Stimulated activated CD8-positive, alpha-beta memory T cell treated with anti-CD3 and anti-CD28 coated beads, Interleukin-15, amount 100 ng/mL, for 4 hours (primary cell): ENCODE measurements at regions not wholly inside any gene's neighbourhood (a gene's known extent, or its start where the extent isn't known, plus 50 kb on each side); places are given as distances from the start of the nearest gene placed in this dataset.

Experiments used
- DNase-seq, 2 donors: peaks; one replicate each; pipeline ENCODE4 v3.0.0-alpha.2; 2020; ENCODE audit warnings: low read depth in 2 of 2

- no peak for DNase-seq
These were observed 442.2 kb upstream of the CLINT1 start for GRCh38 chr5:158301186-158301585.

- DNase-seq, result no peak
These were observed 441.3 kb upstream of the CLINT1 start for GRCh38 chr5:158300256-158300655.

GRCh38 chr5:158297002-158297527 lies 438.1 kb upstream of the CLINT1 start:
- DNase-seq, result no peak

GRCh38 chr5:158294701-158295100 lies 435.8 kb upstream of the CLINT1 start:
- DNase-seq, result no peak

GRCh38 chr5:158292981-158293380 lies 434.0 kb upstream of the CLINT1 start:
- DNase-seq, result no peak

GRCh38 chr5:158289967-158290366 lies 431.0 kb upstream of the CLINT1 start:
- DNase-seq, result no peak

- DNase-seq, result no peak
These were observed 429.3 kb upstream of the CLINT1 start for GRCh38 chr5:158288272-158288657.

- DNase-seq, result no peak
These were observed 428.8 kb upstream of the CLINT1 start for GRCh38 chr5:158287643-158288271.

GRCh38 chr5:158286827-158287226 lies 427.9 kb upstream of the CLINT1 start:
- DNase-seq, result no peak

GRCh38 chr5:158285698-158286097 lies 426.8 kb upstream of the CLINT1 start:
- DNase-seq, result no peak

GRCh38 chr5:158284242-158284641 lies 425.3 kb upstream of the CLINT1 start:
- DNase-seq, result no peak

GRCh38 chr5:158283397-158283796 lies 424.5 kb upstream of the CLINT1 start:
- no peak for DNase-seq

GRCh38 chr5:158278216-158278925 lies 419.4 kb upstream of the CLINT1 start:
- no peak for DNase-seq

- no peak for DNase-seq
These were observed 418.3 kb upstream of the CLINT1 start for GRCh38 chr5:158277276-158277675.

- no peak for DNase-seq
These were observed 417.7 kb upstream of the CLINT1 start for GRCh38 chr5:158276692-158277091.

GRCh38 chr5:158275511-158275910 lies 416.6 kb upstream of the CLINT1 start:
- DNase-seq, result no peak

GRCh38 chr5:158273035-158273434 lies 414.1 kb upstream of the CLINT1 start:
- no peak for DNase-seq

- no peak for DNase-seq
These were observed 413.5 kb upstream of the CLINT1 start for GRCh38 chr5:158272409-158272808.

- no peak for DNase-seq
These were observed 412.1 kb upstream of the CLINT1 start for GRCh38 chr5:158270996-158271554.

- DNase-seq, result no peak
These were observed 409.3 kb upstream of the CLINT1 start for GRCh38 chr5:158268286-158268685.

- no peak for DNase-seq
These were observed 408.3 kb upstream of the CLINT1 start for GRCh38 chr5:158267228-158267627.

- DNase-seq, result no peak
These were observed 407.2 kb upstream of the CLINT1 start for GRCh38 chr5:158265931-158266700.
